BJ (cell line): ENCODE measurements at regions not wholly inside any gene's neighbourhood (a gene's known extent, or its start where the extent isn't known, plus 50 kb on each side); places are given as distances from the start of the nearest gene placed in this dataset.

Experiments
- CTCF ChIA-PET: fragments of 350-600 bp; formaldehyde crosslinking; extraction: SDS; loops from one replicate; lab custom pipeline; 2021; ENCODE audit warnings: antibody characterized with exemption, inconsistent platforms; lab: Yijun Ruan, JAX
- POLR2A ChIA-PET: fragments of 300-600 bp; sonication (Branson Sonifier 250); formaldehyde crosslinking; extraction: SDS; loops from one replicate; lab custom pipeline; 2021; ENCODE audit warnings: antibody characterized with exemption; lab: Charles Lee
- DNase-seq: peaks from one replicate; pipeline ENCODE4 v3.0.0-alpha.2; 2011; ENCODE audit warnings: low read depth
- H3K27me3 ChIP-seq: 2 replicates; pipeline ENCODE4 v1.6.0; 2011; ENCODE audit warnings: low read length; ENCODE audit not compliant: control insufficient read depth, insufficient read depth
- H3K36me3 ChIP-seq: 2 replicates; pipeline ENCODE4 v1.5.1; 2011; ENCODE audit warnings: low read length; ENCODE audit not compliant: control insufficient read depth, insufficient read depth
- H3K4me3 ChIP-seq: 2 replicates; pipeline ENCODE4 v1.5.1; 2011; ENCODE audit warnings: low read depth, mild to moderate bottlenecking, control low read depth, low read length
- TF ChIP-seq, protein P1 (sequence below): IDR thresholded peaks from 2 replicates; pipeline ENCODE4 v1.5.1; 2011; ENCODE audit warnings: low read depth, mild to moderate bottlenecking, control low read depth, inconsistent platforms, low read length, moderate library complexity; ENCODE audit not compliant: insufficient read depth

DNA sequence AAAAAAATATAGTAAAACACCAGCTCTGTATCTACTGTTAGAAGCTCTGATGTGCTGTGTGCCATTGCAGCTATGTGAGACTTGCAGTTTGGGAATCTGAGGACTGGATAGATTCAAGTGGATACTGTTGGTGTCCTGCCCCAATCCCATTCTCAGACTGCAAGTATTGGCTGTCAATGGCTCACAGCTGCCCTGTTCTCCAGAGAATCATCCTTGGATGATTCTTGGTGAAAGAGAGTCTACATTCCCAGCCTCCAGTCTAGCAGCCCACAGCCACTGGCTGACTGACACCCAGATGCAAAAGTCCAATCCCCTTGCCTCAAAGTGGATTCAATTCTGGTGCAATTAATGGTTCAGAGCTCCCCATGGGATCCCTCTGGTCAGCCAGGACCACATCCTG, 206.1 kb upstream of the MTNR1B start:
- CTCF ChIA-PET = no interaction called here
- POLR2A ChIA-PET = no interaction called here

DNA sequence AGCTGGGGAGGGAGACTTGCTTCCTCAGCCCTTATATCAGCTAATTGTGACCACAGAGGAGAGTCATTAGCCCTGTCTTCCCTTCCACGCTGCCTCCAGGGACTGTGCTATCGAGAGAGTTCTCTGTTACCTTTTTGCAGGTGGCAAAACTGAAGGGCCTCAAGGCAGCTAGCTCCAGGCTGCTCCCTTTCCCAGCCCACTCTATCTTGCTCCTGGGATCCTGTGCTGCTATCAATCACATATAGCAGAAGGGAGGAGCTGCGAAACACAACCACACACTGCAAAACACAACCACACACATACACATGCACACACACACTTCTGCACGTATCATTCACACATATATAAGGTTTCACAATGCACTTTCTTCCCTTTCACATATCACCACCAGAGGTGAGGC, 205.3 kb upstream of the MTNR1B start:
- POLR2A ChIA-PET = no interaction called here
- TF ChIP-seq, protein P1, sequence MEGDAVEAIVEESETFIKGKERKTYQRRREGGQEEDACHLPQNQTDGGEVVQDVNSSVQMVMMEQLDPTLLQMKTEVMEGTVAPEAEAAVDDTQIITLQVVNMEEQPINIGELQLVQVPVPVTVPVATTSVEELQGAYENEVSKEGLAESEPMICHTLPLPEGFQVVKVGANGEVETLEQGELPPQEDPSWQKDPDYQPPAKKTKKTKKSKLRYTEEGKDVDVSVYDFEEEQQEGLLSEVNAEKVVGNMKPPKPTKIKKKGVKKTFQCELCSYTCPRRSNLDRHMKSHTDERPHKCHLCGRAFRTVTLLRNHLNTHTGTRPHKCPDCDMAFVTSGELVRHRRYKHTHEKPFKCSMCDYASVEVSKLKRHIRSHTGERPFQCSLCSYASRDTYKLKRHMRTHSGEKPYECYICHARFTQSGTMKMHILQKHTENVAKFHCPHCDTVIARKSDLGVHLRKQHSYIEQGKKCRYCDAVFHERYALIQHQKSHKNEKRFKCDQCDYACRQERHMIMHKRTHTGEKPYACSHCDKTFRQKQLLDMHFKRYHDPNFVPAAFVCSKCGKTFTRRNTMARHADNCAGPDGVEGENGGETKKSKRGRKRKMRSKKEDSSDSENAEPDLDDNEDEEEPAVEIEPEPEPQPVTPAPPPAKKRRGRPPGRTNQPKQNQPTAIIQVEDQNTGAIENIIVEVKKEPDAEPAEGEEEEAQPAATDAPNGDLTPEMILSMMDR = no peak
- CTCF ChIA-PET = no interaction called here
- Histone ChIP-seq H3K27me3 (no peaks in the 10 kb centered on the region), H3K4me3 (no peak overlapping the region), H3K36me3 (no peaks in the 10 kb centered on the region)
- DNase-seq = no peak

More for the DNA sequence above, 206.1 kb upstream of the MTNR1B start:
- Histone ChIP-seq H3K27me3 (no peaks in the 10 kb centered on the region), H3K36me3 (no peaks in the 10 kb centered on the region), H3K4me3 (no peak overlapping the region)
- no peak for DNase-seq
- TF ChIP-seq, protein P1 = no peak

DNA sequence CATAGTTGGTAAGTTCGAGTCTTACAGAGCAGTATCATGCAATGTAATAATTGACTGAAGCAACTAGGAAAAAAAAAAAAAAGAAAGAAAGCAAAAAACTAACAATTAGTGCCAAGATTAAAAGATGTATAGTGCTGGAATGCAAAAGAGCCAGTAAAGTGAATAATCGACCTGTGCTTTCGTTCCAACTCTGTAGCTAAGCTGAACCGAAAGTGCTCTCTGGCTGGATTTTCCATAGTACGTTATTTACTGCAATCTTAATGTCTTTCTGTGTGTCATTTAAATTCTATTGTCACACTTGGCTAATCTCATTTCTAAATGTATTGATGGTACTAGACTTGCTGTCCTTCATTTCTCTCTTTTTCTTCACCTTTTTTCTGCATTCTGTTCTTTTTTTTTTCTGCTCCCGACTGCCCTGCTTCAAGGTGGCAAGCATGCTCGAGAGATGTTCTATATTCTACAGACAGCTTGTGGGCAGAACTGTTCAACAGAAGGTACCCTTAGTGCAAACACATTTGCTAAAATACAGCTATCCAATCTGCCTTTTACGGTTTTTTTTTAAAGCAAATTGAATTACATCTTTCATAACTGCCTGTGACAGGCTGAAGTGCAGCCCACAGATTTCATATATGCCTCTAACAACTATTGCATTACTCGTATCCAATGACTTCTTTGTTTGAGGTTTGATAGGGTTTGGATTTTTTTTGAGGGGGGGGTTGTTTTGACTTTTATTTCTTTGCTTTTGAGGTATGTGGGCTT, 204.2 kb upstream of the MTNR1B start:
- TF ChIP-seq, protein P1 = no peak
- no peaks in the 10 kb centered on the region for H3K27me3 ChIP-seq
- no peaks in the 10 kb centered on the region for H3K36me3 ChIP-seq
- H3K4me3 ChIP-seq = no peak overlapping the region
- POLR2A ChIA-PET = no interaction called here
- CTCF ChIA-PET = no interaction called here
- no peak for DNase-seq

DNA sequence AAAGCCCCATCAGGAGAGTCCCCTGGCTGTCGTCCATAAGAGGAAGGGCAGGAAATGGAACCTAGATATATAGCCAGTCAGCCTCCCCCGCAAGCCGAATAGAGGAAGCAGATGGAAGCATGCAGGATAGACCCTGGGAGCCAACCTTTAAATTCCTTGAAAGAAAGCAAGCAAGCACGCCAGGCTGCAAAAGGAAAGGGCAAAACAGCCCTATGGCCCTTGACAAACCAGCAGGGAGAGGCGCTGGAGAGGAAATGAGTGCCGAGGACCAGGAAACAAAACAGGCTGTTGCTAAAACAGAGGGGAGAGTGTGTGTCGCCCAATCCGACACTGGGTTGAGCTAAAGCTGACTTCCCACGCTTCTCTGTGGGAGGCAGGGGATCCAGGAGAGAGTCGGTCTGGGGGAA, 203.5 kb upstream of the MTNR1B start:
- POLR2A ChIA-PET = no interaction called here
- TF ChIP-seq, protein P1 = no peak
- Histone ChIP-seq H3K27me3 (no peaks in the 10 kb centered on the region), H3K4me3 (no peak overlapping the region), H3K36me3 (no peaks in the 10 kb centered on the region)
- DNase-seq = no peak
- CTCF ChIA-PET = no interaction called here

DNA sequence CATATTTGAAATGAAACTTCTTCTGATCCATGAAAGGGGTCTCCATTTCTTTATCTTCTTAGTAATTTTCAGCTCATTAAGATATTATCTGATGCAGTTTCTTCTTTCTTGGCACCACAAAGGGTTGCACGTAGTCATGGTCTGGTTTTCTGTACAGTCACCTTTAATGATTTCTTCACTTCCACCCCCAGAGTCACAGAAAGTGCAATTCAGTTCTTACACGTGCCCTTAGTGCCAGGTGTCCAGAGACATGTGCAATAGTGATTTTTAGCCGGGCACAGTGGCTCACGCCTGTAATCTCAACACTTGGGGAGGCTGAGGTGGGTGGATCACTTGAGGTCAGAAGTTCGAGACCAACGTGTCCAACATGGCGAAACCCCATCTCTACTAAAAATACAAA, 202.8 kb upstream of the MTNR1B start:
- TF ChIP-seq, protein P1 = no peak
- no peaks in the 10 kb centered on the region for H3K36me3 ChIP-seq
- ChIA-PET CTCF (no interaction called here), POLR2A (no interaction called here)
- DNase-seq = no peak
- H3K27me3 ChIP-seq = no peaks in the 10 kb centered on the region
- no peak overlapping the region for H3K4me3 ChIP-seq
